SK-N-SH treated with all-trans-retinoic acid at 6 μM for 48 hours (cell line): ENCODE measurements at regions not wholly inside any gene's neighbourhood (a gene's known extent, or its start where the extent isn't known, plus 50 kb on each side); places are given as distances from the start of the nearest gene placed in this dataset.

Source experiments
- ZFP3 ChIP-seq: fragments of 250-450 bp; sonication (Bioruptor Pico); IDR thresholded peaks from 2 replicates; pipeline ENCODE4 v1.5.0; 2020; ENCODE audit warnings: mild to moderate bottlenecking, moderate library complexity
- TF ChIP-seq, protein P1 (sequence below): fragments of 250-450 bp; sonication (Bioruptor Pico); IDR thresholded peaks from 2 replicates; pipeline ENCODE4 v1.8.0; 2021; ENCODE audit warnings: low read depth, mild to moderate bottlenecking, moderate library complexity, borderline replicate concordance

DNA sequence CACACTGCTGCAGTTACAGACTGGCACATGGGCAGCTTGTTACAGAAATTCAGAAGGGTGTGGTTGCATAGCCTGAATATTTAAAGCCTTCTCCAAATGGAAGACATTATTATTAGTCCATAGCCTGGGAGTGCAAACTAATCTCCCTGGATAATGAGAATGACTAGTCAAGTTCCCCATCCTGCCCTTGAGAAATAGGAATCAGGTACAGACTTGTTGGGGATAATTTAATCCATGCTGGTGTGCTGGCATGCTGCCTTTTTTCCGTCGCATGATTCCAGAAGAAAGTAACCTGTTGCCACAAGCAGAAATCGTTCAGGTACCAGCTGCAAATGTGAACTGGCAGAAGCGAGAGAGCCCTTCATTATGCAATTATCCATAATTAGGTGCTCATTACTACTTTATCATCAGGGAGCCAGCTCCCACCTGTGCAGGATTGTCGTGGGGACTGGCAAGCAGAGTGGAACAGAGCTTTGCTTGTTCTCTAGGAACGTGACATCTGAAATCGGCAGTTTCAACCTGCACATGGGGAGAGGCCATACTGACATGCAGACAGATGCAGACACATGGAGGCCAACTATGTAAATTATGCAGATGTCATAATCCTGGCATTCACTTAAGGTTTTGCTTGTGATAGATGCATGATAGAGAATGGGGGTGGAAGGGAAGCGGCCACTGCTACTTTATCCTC, 419.4 kb downstream of the PMP22 start:
- no peak for TF ChIP-seq ZFP3 (CRISPR knock-in tag)
- TF ChIP-seq, protein P1, sequence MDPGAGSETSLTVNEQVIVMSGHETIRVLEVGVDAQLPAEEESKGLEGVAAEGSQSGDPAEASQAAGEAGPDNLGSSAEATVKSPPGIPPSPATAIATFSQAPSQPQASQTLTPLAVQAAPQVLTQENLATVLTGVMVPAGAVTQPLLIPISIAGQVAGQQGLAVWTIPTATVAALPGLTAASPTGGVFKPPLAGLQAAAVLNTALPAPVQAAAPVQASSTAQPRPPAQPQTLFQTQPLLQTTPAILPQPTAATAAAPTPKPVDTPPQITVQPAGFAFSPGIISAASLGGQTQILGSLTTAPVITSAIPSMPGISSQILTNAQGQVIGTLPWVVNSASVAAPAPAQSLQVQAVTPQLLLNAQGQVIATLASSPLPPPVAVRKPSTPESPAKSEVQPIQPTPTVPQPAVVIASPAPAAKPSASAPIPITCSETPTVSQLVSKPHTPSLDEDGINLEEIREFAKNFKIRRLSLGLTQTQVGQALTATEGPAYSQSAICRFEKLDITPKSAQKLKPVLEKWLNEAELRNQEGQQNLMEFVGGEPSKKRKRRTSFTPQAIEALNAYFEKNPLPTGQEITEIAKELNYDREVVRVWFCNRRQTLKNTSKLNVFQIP (CRISPR knock-in tag), result no peak
